ENCODE measurements at regions not wholly inside any gene's neighbourhood (a gene's known extent, or its start where the extent isn't known, plus 50 kb on each side); places are given as distances from the start of the nearest gene placed in this dataset.

DNA sequence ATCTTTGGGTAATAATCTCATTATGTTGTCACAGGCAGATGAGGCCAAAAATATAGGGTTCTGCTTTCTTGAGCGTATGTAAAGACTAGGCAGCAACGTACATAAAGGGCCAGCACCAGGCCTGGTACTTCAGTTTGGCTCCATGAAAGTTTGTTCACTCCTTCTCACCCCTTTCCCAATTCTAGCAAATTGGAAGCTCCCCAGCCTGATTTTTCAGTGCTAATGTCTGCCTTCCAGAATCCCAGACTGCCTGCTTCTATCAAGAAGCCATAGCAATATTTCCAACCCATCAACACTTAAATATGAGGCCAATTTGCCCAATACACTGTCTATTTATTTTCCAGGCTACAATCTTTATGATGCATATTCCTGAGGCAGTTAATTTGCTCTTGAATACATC is 93.4 kb upstream of the PTPRT start:
- H3K27me3 Mint-ChIP-seq: peaks cover 12% of the 10 kb centered on the region
- no peak overlapping the region for H3K27ac Mint-ChIP-seq
- TF ChIP-seq, protein P1, sequence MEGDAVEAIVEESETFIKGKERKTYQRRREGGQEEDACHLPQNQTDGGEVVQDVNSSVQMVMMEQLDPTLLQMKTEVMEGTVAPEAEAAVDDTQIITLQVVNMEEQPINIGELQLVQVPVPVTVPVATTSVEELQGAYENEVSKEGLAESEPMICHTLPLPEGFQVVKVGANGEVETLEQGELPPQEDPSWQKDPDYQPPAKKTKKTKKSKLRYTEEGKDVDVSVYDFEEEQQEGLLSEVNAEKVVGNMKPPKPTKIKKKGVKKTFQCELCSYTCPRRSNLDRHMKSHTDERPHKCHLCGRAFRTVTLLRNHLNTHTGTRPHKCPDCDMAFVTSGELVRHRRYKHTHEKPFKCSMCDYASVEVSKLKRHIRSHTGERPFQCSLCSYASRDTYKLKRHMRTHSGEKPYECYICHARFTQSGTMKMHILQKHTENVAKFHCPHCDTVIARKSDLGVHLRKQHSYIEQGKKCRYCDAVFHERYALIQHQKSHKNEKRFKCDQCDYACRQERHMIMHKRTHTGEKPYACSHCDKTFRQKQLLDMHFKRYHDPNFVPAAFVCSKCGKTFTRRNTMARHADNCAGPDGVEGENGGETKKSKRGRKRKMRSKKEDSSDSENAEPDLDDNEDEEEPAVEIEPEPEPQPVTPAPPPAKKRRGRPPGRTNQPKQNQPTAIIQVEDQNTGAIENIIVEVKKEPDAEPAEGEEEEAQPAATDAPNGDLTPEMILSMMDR (conservative IDR thresholded peaks at IDR 0.05): no peak
- no peaks in the 10 kb centered on the region for H3K36me3 Mint-ChIP-seq
- DNase-seq (ENCODE audit: extremely low spot score, unreplicated experiment): no peak
- no peaks in the 10 kb centered on the region for H3K4me1 Mint-ChIP-seq (ENCODE audit: unreplicated experiment)
- no peaks in the 10 kb centered on the region for H3K9me3 Mint-ChIP-seq
- H3K4me3 Mint-ChIP-seq: no peak overlapping the region

DNA sequence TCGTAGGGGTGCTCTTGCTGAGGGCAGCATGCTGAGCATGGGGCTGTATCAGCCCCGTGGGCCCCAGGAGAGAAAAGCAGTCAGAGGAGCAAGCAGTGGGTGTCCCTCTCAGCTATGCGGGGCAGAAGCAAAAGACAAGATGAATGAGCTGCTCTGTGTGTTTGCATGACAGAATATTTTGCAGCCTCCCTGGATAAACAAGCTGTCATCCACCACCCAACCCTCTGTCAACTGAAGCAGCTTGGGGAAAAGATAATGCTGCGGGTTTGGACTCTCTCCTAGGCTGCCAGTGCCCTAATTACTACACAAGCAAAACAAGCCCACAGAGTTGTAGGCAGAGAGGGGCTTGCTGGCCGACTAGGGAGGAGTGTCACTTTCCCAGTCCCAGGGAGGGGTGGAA is 82.3 kb upstream of the PTPRT start:
- Mint-ChIP-seq H3K27ac (no peak overlapping the region), H3K4me3 (no peak overlapping the region), H3K4me1 (ENCODE audit: unreplicated experiment) (no peaks in the 10 kb centered on the region), H3K9me3 (no peaks in the 10 kb centered on the region), H3K36me3 (no peaks in the 10 kb centered on the region), H3K27me3 (peaks cover 29% of the 10 kb centered on the region)
- TF ChIP-seq, protein P1 (conservative IDR thresholded peaks at IDR 0.05): no peak
- no peak for DNase-seq (ENCODE audit: extremely low spot score, unreplicated experiment)

DNA sequence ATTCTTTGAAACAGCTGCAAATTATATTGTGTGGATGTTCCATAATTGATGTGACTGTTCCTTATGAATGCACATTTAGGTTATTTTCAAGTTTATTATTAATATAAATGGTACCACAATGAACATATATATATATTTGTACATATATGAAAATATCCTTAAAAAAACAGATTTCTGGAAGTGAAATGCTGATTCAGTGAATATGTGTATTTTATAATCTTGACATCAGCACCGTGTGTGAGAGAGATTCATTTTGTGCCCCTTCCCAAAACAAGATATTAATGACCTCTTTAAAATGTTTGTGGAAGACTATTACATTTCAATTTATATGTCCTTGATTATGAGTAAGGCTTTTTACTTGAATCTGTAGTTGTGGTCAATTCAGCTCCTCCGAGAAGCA is 75.7 kb upstream of the PTPRT start:
- DNase-seq (ENCODE audit: extremely low spot score, unreplicated experiment): no peak
- no peak overlapping the region for H3K4me3 Mint-ChIP-seq
- no peaks in the 10 kb centered on the region for H3K27me3 Mint-ChIP-seq
- no peak overlapping the region for H3K27ac Mint-ChIP-seq
- no peaks in the 10 kb centered on the region for H3K9me3 Mint-ChIP-seq
- H3K4me1 Mint-ChIP-seq (ENCODE audit: unreplicated experiment): no peaks in the 10 kb centered on the region
- H3K36me3 Mint-ChIP-seq: no peaks in the 10 kb centered on the region
- TF ChIP-seq, protein P1 (conservative IDR thresholded peaks at IDR 0.05): no peak

DNA sequence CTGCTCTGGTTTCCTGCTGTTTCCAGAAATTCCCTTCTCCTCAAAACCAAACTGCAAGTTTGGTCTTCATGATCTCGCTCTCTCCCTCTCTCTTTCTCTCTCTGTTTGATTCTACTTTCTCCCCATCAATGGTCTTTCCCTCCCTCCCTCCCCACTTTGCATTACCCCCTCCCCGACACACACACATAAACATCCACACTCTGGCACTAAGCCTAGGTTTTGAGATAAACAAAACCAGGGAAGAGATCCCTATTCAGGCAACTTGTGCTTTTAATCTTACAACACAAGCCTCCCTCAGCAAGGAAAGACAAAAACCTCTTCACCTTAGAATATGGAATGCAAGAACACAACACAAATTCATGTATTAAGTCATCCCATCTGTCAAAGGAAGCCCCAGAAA is 73.5 kb upstream of the PTPRT start:
- Mint-ChIP-seq H3K4me3 (no peak overlapping the region), H3K9me3 (no peaks in the 10 kb centered on the region), H3K27ac (no peak overlapping the region), H3K27me3 (no peaks in the 10 kb centered on the region), H3K36me3 (no peaks in the 10 kb centered on the region), H3K4me1 (ENCODE audit: unreplicated experiment) (no peaks in the 10 kb centered on the region)
- no peak for DNase-seq (ENCODE audit: extremely low spot score, unreplicated experiment)
- TF ChIP-seq, protein P1 (conservative IDR thresholded peaks at IDR 0.05): no peak

DNA sequence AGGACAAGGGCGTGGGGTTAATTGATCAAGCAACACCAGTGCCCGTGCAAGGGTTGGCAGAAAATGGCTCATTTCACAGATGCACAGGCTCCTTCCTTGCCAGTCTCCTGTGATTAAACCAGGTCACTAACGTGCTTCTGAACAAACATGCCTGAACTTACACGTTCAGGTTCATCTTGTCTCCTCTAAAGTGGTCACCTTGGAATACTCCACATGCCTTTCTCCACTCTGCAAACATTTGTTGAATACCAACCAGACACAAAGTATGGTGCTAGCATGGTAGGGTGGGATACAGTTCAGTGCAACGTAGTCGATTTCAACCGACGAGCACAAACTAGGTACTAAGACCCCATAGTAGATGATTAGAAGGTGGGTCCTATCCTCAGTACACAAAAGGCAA is 72.6 kb upstream of the PTPRT start:
- DNase-seq (ENCODE audit: extremely low spot score, unreplicated experiment): no peak
- Mint-ChIP-seq H3K27ac (no peak overlapping the region), H3K4me3 (no peak overlapping the region), H3K27me3 (no peaks in the 10 kb centered on the region), H3K9me3 (no peaks in the 10 kb centered on the region), H3K36me3 (no peaks in the 10 kb centered on the region), H3K4me1 (ENCODE audit: unreplicated experiment) (no peaks in the 10 kb centered on the region)
- TF ChIP-seq, protein P1 (conservative IDR thresholded peaks at IDR 0.05): no peak

DNA sequence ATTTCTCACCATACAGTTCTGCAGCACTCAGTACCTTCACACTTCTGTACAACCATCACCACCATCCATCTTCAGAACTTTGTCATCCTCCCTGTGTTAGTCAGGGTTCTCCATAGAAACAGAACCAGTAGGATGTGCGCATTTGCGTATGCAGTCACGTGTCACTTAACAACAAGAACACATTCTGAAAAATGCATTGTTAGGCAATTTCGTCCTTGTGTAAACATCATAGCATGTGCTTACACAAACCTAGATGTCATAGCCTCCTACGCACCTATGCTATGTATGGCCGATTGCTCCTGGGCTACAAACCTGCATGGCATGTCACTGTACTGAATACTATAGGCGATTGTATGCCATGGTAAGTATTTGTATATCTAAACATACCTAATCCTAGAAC is 66.2 kb upstream of the PTPRT start:
- H3K27me3 Mint-ChIP-seq: peaks cover 28% of the 10 kb centered on the region
- TF ChIP-seq, protein P1 (conservative IDR thresholded peaks at IDR 0.05): no peak
- DNase-seq (ENCODE audit: extremely low spot score, unreplicated experiment): no peak

More for the DNA sequence above, 66.2 kb upstream of the PTPRT start:
- Mint-ChIP-seq H3K27ac (no peak overlapping the region), H3K9me3 (no peaks in the 10 kb centered on the region), H3K4me3 (no peak overlapping the region), H3K4me1 (ENCODE audit: unreplicated experiment) (no peaks in the 10 kb centered on the region), H3K36me3 (no peaks in the 10 kb centered on the region)
